Frontal cortex (tissue), 3 donors: ENCODE measurements at regions not wholly inside any gene's neighbourhood (a gene's known extent, or its start where the extent isn't known, plus 50 kb on each side); places are given as distances from the start of the nearest gene placed in this dataset.

Source experiments
- DNase-seq, 2 donors: peaks; one replicate each; pipeline ENCODE4 v3.0.0; 2012; ENCODE audit warnings: low spot score in 2 of 2
- FAIRE-seq: peaks from 2 replicates; lab custom pipeline; 2012; peaks lifted over from hg19 to GRCh38; lab: Jason Lieb, UNC
- donor health status: control.
- donor health status: control.
- donor health status: control.

- FAIRE-seq (no peak), DNase-seq (no peak)
Observed at GRCh38 chr5:54927097-54927746, 58.2 kb downstream of the ESM1 start.

- FAIRE-seq (no peak), DNase-seq (no peak)
Observed at GRCh38 chr5:54924487-54924886, 60.9 kb downstream of the ESM1 start.

- FAIRE-seq (peak; percentile 31), DNase-seq (no peak)
Observed at GRCh38 chr5:54917323-54917722, 68.1 kb downstream of the ESM1 start.

- no peak for FAIRE-seq
- no peak for DNase-seq
Observed at GRCh38 chr5:54915466-54916027, 69.8 kb downstream of the ESM1 start.

- no peak for DNase-seq
- no peak for FAIRE-seq
Observed at GRCh38 chr5:54912021-54912420, 73.4 kb downstream of the ESM1 start.

- no peak for DNase-seq
- FAIRE-seq, result no peak
Observed at GRCh38 chr5:54909911-54910870, 75.2 kb downstream of the ESM1 start.

- FAIRE-seq (no peak), DNase-seq (no peak)
Observed at GRCh38 chr5:54908774-54909525, 76.4 kb downstream of the ESM1 start.

- FAIRE-seq, result peak; percentile 45
- peak in 1 of 2 donors; percentile 44 for DNase-seq
Observed at GRCh38 chr5:54905942-54906537, 79.4 kb downstream of the ESM1 start.

GRCh38 chr5:54905246-54905795 is 80.1 kb downstream of the ESM1 start:
- DNase-seq (no peak), FAIRE-seq (no peak)

- DNase-seq (no peak), FAIRE-seq (no peak)
Observed at GRCh38 chr5:54904425-54904824, 81.0 kb downstream of the ESM1 start.

GRCh38 chr5:54902791-54903473 is 82.5 kb downstream of the ESM1 start:
- DNase-seq (no peak), FAIRE-seq (no peak)

- DNase-seq, result no peak
- no peak for FAIRE-seq
Observed at GRCh38 chr5:54900984-54901725, 84.2 kb downstream of the ESM1 start.

GRCh38 chr5:54897001-54897400 is 88.4 kb downstream of the ESM1 start:
- FAIRE-seq (no peak), DNase-seq (no peak)

- FAIRE-seq (peak; percentile 3), DNase-seq (peak in 1 of 2 donors; percentile 50)
Observed at GRCh38 chr5:54895816-54896341, 89.5 kb downstream of the ESM1 start.

- no peak for DNase-seq
- no peak for FAIRE-seq
Observed at GRCh38 chr5:54894957-54895815, 90.2 kb downstream of the ESM1 start.

- DNase-seq, result no peak
- no peak for FAIRE-seq
Observed at GRCh38 chr5:54889826-54890225, 95.6 kb downstream of the ESM1 start.

- FAIRE-seq (no peak), DNase-seq (no peak)
Observed at GRCh38 chr5:54887663-54888062, 97.7 kb downstream of the ESM1 start.
